HepG2 (cell line): ENCODE measurements at regions not wholly inside any gene's neighbourhood (a gene's known extent, or its start where the extent isn't known, plus 50 kb on each side); places are given as distances from the start of the nearest gene placed in this dataset.
A peak's percentile ranks its signal among the peaks of the same experiment; 100 is the strongest.

ENCODE experiments used
- CBFB ChIP-seq: sonication (generic); formaldehyde crosslinking; IDR thresholded peaks from 2 replicates; pipeline ENCODE4 v1.4.0; 2020; ENCODE audit warnings: missing genetic modification reagents
- CEBPB ChIP-seq: IDR thresholded peaks from 2 replicates; pipeline ENCODE4 v1.6.1; 2011; ENCODE audit warnings: low read depth, low read length, improper control_type of control experiment, borderline replicate concordance
- EP300 ChIP-seq, 3 experiments: sonication (generic) in 1 of 3; formaldehyde crosslinking in 1 of 3; IDR thresholded peaks; 2 replicates each; pipeline versions ENCODE4 v1.5.1 to v1.6.1; 2011 to 2020; ENCODE audit warnings: low read depth in 2 of 3, low read length in 2 of 3, borderline replicate concordance in 1 of 3, improper control_type of control experiment in 1 of 3, mild to moderate bottlenecking in 1 of 3, missing genetic modification reagents in 1 of 3, moderate library complexity in 1 of 3
- GATAD2A ChIP-seq: IDR thresholded peaks from 2 replicates; pipeline ENCODE4 v1.6.1; 2016
- HMG20B ChIP-seq: conservative IDR thresholded peaks from 2 replicates; pipeline ENCODE4 v1.6.1; 2016; ENCODE audit warnings: missing genetic modification reagents, missing compliant biosample characterization
- NKX3-1 ChIP-seq: sonication (generic); formaldehyde crosslinking; IDR thresholded peaks from 2 replicates; pipeline ENCODE4 v1.5.0; 2020; ENCODE audit warnings: missing genetic modification reagents
- PCBP1 ChIP-seq: fragments of 200-400 bp; formaldehyde crosslinking; IDR thresholded peaks from 2 replicates; pipeline ENCODE4 v1.6.1; 2017; ENCODE audit warnings: mild to moderate bottlenecking, low read depth, low read length, borderline replicate concordance
- PLRG1 ChIP-seq: fragments of 450-650 bp; conservative IDR thresholded peaks from 2 replicates; pipeline ENCODE4 v1.6.1; 2016
- REPIN1 ChIP-seq: sonication (generic); formaldehyde crosslinking; IDR thresholded peaks from 2 replicates; pipeline ENCODE4 v1.8.0; 2022; ENCODE audit warnings: missing genetic modification reagents, low read depth, mild to moderate bottlenecking, borderline replicate concordance
- SKI ChIP-seq: fragments of 450-650 bp; IDR thresholded peaks from one replicate; pipeline ENCODE4 v1.6.1; 2018; ENCODE audit warnings: mild to moderate bottlenecking; ENCODE audit not compliant: partially characterized antibody
- U2AF1 ChIP-seq: fragments of 200-400 bp; formaldehyde crosslinking; optimal IDR thresholded peaks from 2 replicates; pipeline ENCODE3; 2017; ENCODE audit warnings: mild to moderate bottlenecking, low read depth, low read length
- XRCC5 ChIP-seq: fragments of 200-400 bp; formaldehyde crosslinking; optimal IDR thresholded peaks from 2 replicates; pipeline ENCODE3; 2017; ENCODE audit warnings: mild to moderate bottlenecking, low read length
- ZNF235 ChIP-seq: sonication (generic); formaldehyde crosslinking; IDR thresholded peaks from 2 replicates; pipeline ENCODE4 v1.8.1; 2023; ENCODE audit warnings: mild to moderate bottlenecking, missing genetic modification reagents, borderline replicate concordance
- ZNF547 ChIP-seq: sonication (generic); formaldehyde crosslinking; IDR thresholded peaks from 2 replicates; pipeline ENCODE4 v1.5.1; 2020; ENCODE audit warnings: mild to moderate bottlenecking, missing genetic modification reagents
- ZNF766 ChIP-seq: sonication (generic); formaldehyde crosslinking; IDR thresholded peaks from 2 replicates; pipeline ENCODE4 v1.5.0; 2020; ENCODE audit warnings: missing genetic modification reagents, borderline replicate concordance
- ZNF772 ChIP-seq: sonication (generic); formaldehyde crosslinking; IDR thresholded peaks from 2 replicates; pipeline ENCODE4 v1.5.0; 2020; ENCODE audit warnings: mild to moderate bottlenecking, missing genetic modification reagents
- ZNF816 ChIP-seq: sonication (generic); formaldehyde crosslinking; IDR thresholded peaks from 2 replicates; pipeline ENCODE4 v1.8.0; 2022; ENCODE audit warnings: missing genetic modification reagents, mild to moderate bottlenecking, borderline replicate concordance
- TF ChIP-seq, protein P1 (sequence below): sonication (generic); formaldehyde crosslinking; IDR thresholded peaks from 2 replicates; pipeline ENCODE4 v1.4.0; 2020; ENCODE audit warnings: missing genetic modification reagents, borderline replicate concordance
- TF ChIP-seq, protein P2 (sequence below): sonication (generic); formaldehyde crosslinking; IDR thresholded peaks from 2 replicates; pipeline ENCODE4 v1.4.0; 2020; ENCODE audit warnings: missing genetic modification reagents; ENCODE audit errors: not compliant biosample characterization
- TF ChIP-seq, protein P3 (sequence below): sonication (generic); formaldehyde crosslinking; conservative IDR thresholded peaks from 2 replicates; pipeline ENCODE4 v1.8.1; 2023; ENCODE audit warnings: missing genetic modification reagents
- TF ChIP-seq, protein P4 (sequence below): sonication (generic); formaldehyde crosslinking; IDR thresholded peaks from 2 replicates; pipeline ENCODE4 v1.5.1; 2020; ENCODE audit warnings: missing genetic modification reagents, mild to moderate bottlenecking, borderline replicate concordance

DNA sequence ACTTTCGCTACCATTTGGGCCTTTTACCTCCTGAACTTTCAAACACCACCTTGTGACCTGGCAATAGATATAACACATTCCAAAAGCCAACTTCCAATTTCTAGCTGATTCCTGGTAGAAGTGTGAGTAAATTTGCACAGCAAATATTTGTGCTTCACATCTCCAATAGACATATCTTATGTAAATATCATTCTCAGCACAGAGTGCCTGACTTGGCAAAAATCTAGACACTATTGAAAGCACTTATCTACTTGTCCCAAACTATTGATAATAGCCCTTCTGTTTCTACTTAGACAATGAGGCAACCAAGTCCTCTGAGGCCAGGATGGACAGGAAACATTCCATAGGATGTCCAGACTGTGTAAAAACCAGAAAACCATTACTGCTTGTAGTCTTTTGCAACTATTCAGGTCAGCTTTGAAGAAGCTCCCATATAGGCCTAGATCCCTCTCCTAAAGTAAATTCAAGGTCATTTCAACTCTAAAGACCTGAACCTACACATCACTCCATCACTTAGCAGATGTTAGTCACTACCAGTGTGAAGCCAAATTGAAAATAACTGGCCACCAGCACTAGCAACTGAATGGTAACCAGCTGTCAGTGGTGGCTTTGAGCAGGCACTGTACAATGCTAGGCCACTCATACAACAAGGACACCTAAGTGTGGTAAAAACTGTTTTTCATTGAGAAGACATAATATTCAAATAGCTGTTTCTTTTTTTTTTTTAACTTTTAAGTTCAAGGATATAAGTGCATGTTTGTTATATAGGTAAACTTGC is 95.3 kb upstream of the RSPO3 start (continued):
- TF ChIP-seq PCBP1 (no peak), U2AF1 (no peak), GATAD2A (CRISPR knock-in tag) (peak; percentile 72; the same call in 1 of the 2 replicates), EP300 (IDR thresholded peaks at IDR 0.05; ENCODE audit: low read depth in 2 of 2, low read length in 2 of 2) (peak in 1 of 2 experiments; percentile 74; a peak in 2 of 4 replicates), EP300 (CRISPR knock-in tag; IDR thresholded peaks at IDR 0.05; ENCODE audit: borderline replicate concordance) (peak; percentile 80), ZNF766 (CRISPR knock-in tag) (no peak), NKX3-1 (CRISPR knock-in tag) (peak; percentile 98), ZNF235 (CRISPR knock-in tag) (no peak), XRCC5 (no peak), REPIN1 (CRISPR knock-in tag) (peak; percentile 94), PLRG1 (no peak), ZNF547 (CRISPR knock-in tag) (0 out of 2 replicates have a peak, but pooled peaks have one; percentile 28), SKI (peak; percentile 83), CBFB (CRISPR knock-in tag) (peak; percentile 91), HMG20B (CRISPR knock-in tag) (peak; percentile 98), CEBPB (peak; percentile 11; the same call in 1 of the 2 replicates), ZNF816 (CRISPR knock-in tag) (0 out of 2 replicates have a peak, but pooled peaks have one; percentile 31), ZNF772 (CRISPR knock-in tag) (no peak)
- TF ChIP-seq, protein P1, sequence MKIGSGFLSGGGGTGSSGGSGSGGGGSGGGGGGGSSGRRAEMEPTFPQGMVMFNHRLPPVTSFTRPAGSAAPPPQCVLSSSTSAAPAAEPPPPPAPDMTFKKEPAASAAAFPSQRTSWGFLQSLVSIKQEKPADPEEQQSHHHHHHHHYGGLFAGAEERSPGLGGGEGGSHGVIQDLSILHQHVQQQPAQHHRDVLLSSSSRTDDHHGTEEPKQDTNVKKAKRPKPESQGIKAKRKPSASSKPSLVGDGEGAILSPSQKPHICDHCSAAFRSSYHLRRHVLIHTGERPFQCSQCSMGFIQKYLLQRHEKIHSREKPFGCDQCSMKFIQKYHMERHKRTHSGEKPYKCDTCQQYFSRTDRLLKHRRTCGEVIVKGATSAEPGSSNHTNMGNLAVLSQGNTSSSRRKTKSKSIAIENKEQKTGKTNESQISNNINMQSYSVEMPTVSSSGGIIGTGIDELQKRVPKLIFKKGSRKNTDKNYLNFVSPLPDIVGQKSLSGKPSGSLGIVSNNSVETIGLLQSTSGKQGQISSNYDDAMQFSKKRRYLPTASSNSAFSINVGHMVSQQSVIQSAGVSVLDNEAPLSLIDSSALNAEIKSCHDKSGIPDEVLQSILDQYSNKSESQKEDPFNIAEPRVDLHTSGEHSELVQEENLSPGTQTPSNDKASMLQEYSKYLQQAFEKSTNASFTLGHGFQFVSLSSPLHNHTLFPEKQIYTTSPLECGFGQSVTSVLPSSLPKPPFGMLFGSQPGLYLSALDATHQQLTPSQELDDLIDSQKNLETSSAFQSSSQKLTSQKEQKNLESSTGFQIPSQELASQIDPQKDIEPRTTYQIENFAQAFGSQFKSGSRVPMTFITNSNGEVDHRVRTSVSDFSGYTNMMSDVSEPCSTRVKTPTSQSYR (CRISPR knock-in tag), result peak; percentile 56; the same call in 1 of the 2 replicates
- TF ChIP-seq, protein P2, sequence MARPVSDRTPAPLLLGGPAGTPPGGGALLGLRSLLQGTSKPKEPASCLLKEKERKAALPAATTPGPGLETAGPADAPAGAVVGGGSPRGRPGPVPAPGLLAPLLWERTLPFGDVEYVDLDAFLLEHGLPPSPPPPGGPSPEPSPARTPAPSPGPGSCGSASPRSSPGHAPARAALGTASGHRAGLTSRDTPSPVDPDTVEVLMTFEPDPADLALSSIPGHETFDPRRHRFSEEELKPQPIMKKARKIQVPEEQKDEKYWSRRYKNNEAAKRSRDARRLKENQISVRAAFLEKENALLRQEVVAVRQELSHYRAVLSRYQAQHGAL (CRISPR knock-in tag), result no peak
- TF ChIP-seq, protein P3, sequence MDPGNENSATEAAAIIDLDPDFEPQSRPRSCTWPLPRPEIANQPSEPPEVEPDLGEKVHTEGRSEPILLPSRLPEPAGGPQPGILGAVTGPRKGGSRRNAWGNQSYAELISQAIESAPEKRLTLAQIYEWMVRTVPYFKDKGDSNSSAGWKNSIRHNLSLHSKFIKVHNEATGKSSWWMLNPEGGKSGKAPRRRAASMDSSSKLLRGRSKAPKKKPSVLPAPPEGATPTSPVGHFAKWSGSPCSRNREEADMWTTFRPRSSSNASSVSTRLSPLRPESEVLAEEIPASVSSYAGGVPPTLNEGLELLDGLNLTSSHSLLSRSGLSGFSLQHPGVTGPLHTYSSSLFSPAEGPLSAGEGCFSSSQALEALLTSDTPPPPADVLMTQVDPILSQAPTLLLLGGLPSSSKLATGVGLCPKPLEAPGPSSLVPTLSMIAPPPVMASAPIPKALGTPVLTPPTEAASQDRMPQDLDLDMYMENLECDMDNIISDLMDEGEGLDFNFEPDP (CRISPR knock-in tag), result no peak
- TF ChIP-seq, protein P4, sequence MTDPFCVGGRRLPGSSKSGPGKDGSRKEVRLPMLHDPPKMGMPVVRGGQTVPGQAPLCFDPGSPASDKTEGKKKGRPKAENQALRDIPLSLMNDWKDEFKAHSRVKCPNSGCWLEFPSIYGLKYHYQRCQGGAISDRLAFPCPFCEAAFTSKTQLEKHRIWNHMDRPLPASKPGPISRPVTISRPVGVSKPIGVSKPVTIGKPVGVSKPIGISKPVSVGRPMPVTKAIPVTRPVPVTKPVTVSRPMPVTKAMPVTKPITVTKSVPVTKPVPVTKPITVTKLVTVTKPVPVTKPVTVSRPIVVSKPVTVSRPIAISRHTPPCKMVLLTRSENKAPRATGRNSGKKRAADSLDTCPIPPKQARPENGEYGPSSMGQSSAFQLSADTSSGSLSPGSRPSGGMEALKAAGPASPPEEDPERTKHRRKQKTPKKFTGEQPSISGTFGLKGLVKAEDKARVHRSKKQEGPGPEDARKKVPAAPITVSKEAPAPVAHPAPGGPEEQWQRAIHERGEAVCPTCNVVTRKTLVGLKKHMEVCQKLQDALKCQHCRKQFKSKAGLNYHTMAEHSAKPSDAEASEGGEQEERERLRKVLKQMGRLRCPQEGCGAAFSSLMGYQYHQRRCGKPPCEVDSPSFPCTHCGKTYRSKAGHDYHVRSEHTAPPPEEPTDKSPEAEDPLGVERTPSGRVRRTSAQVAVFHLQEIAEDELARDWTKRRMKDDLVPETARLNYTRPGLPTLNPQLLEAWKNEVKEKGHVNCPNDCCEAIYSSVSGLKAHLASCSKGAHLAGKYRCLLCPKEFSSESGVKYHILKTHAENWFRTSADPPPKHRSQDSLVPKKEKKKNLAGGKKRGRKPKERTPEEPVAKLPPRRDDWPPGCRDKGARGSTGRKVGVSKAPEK (CRISPR knock-in tag), result peak; percentile 95; the same call in 1 of the 2 replicates
